HG02763 (cell line): ENCODE measurements at regions not wholly inside any gene's neighbourhood (a gene's known extent, or its start where the extent isn't known, plus 50 kb on each side); places are given as distances from the start of the nearest gene placed in this dataset.
"Not testable (repeated sequence)": the region's sequence is repeated elsewhere in the genome, so short reads cannot be mapped to it uniquely, and the experiment has no call there.

Experiments used
- ATAC-seq: cut with Tn5 transposase; IDR thresholded peaks from one replicate; pipeline ENCODE4 v1.9.1; 2021; ENCODE audit warnings: mild to moderate bottlenecking, moderate library complexity; ENCODE audit not compliant: unreplicated experiment

DNA sequence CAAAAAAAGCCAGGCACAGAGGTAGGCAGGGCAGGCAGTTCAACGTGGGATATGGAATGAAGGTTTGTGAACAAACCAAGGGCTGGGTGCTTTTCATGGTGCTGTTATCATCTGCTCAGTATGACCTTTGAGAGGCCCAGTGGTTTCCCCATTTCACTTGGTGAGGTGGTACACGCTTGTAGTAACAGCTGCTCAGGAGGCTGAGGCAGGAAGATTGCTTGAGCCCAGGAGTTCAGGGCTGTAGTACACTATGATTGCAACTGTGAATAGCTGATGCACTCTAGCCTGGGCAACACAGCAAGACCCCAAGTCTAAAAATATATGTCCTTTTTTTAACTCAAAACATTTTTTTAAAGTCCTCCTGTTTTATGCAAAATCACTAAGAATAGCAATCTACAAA lies 174.8 kb downstream of the ENC1 start:
- no peak for ATAC-seq

GRCh38 chr5:74464512-74465209 lies 175.9 kb downstream of the ENC1 start:
- no peak for ATAC-seq

DNA sequence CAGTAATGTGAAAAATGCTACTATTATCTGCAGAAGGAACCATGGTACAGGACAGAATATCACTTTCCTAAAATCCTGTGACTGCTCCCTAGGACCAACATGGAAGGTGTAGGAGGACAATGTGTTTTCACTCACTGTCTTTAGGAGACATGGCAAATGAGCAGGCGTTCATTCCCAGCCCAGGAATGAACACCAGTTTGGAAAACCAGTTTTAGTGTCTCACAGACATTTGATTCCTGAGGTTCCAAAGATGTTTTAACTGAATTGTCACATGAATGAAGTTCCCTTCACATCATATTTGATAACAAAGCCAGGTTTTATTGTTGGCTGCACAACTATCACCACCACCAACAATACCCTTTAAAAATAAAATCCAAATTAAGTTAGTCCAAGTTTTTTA lies 178.2 kb downstream of the ENC1 start:
- ATAC-seq, result no peak

DNA sequence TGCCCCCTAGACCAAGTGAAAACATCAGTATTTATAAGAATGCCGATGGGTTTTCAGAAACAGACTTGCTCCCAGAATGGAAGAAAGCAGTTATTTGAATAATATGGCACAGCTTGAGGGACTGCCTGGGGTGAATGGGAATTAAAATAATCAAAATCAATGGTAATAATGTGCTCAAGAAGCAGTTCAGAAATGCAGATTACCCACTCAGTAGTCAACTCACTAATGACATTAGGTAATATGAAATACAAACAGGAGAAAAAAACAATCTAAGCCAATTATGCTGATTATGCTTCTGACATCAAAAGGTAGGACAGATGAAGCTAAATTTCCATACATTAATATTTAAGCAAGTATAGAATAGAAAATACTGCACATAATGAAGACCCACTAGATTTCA lies 179.3 kb downstream of the ENC1 start:
- ATAC-seq, result no peak

GRCh38 chr5:74460694-74461093 lies 179.8 kb downstream of the ENC1 start:
- ATAC-seq, result no peak

DNA sequence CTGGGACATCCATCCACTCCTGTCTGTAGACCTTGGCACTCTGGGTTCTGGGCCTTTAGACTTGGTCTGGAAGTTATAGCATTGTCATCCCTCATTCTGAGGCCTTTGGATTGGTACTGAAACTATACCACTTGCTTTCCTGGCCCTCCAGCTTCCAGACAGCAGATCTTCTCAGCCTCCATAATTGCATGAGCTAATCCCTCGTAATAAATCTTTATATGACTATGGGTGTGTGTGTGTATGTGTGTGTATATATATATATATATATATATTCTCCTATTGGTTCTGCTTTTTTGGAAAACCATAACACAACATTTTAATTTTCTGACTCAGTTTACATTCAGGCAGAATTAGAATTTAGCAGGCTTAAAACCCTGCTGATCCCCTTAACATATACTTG lies 180.5 kb downstream of the ENC1 start:
- ATAC-seq, result no peak

- ATAC-seq, result no peak
Observed at GRCh38 chr5:74457876-74458275, 182.7 kb downstream of the ENC1 start.

DNA sequence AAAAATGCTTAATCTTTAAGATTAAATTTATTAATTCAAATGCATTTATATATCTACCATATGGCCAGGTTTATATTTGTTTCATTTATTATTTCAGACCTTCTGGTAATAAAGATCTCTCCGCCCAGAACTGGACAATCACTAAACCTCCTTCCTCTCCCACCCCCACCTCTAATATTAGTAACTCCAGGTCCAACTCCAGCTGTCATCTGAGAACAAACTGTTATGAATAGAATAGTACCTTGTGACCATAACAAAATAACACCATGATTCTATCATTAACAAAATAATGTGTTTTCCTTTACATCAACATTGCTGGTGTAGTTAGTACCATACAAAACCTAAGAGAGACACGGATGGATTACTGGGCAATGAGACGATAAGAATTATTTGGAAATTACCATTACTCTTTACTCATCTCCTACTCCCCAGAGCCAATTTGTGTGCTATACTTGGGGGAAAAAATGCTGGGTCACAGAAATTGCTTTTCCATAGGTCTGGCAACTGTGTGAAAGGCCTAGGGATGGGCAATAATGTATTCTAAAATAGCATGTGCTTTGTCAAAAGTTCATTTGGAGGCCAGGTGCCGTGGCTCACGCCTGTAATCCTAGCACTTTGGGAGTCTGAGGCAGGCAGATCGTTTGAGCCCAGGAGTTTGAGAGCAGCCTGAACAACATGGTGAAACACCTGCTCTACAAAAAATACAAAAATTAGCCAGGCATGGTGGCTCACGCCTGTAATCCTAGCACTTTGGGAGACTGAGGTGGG lies 186.1 kb downstream of the ENC1 start:
- no peak for ATAC-seq

DNA sequence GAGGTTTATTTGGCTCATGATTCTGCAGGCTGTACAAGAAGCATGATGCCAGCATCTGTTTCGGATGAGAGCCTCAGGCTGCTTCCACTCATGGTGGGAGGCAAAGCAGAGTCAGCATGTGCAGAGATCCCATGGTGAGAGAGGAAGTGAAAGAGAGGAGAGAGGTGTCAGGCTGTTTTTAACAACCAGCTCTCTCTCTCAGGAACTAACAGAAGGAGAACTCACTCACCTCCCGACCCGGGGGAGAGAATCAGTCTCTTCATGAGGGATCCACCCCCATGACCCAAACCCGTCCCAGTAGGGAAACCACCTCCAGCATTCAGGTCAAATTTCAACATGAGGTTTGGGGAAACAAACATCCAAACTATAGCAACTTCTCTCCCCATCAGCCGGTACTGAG lies 187.7 kb downstream of the ENC1 start:
- no peak for ATAC-seq

DNA sequence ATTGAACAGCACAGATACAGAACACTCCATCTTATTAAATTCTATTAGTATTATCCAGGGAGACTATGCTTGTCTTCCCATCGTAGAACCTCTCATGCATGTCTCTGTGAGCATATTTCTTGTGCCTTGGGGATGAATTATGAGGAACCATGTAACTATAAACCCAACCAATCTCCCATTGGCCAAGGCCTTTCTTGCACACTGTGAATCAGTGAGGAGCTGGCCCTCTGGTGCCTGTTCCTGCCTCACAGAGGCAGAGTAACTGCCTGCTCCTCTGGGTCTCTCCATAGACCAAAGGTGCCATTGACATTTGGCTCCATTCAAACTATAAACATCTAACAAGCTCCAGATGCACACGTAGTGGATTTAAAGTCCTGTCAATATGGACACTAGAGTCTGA lies 190.4 kb downstream of the ENC1 start:
- no peak for ATAC-seq

GRCh38 chr5:74446725-74447241 lies 193.7 kb downstream of the ENC1 start:
- ATAC-seq, result no peak

DNA sequence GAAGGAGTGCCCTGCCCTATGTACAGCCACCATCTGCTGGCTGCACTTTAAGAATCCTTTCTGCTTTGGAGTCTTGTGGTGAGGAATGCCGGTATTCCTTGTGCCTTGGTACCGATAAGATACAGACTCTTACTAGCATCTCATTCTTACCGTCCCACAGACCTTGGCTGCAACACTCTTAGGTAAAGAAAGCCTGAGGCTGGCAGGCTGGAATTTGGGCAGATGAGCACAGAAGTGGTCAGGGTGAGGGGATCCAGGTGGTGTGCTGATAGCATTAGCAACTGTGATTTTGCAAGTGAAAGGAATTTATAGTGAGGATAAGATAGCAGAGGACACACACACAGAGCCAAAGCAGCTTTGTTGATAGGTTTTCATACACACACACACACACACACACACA lies 198.1 kb downstream of the ENC1 start:
- no peak for ATAC-seq

DNA sequence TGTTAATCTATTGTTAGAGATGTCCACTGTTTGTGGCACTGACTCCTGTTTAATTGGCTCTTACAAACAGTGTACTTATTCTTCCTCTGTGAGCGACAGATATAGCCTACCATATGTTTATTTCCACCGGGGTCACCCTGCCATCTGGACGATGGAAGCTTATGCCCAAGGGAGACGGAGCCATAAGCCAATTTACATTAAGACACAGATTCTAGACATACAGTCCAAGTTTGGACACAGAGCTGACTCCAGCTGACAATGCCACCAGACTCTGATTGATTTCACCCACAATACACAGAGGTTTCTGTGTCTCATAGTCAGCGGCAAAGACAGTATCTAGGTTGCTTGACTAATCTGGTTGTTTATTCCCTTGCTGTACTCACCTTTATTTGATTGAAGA lies 198.9 kb downstream of the ENC1 start:
- no peak for ATAC-seq

GRCh38 chr5:74440341-74440740 lies 200.2 kb downstream of the ENC1 start:
- no peak for ATAC-seq

DNA sequence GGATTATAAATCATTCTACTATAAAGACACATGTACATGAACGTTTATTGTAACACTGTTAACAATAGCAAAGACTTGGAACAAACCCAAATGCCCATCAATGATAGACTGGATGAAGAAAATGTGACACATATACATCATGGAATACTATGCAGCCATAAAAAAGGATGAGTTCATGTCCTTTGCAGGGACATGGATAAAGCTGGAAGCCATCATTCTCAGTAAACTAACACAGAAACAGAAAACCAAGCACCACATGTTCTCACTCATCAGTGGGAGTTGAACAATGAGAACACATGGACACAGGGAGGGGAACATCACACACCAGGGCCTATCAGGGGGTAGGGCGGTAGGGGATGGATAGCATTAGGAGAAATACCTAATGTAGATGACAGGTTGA lies 202.7 kb downstream of the ENC1 start:
- ATAC-seq, result not testable (repeated sequence)

- no peak for ATAC-seq
Observed at GRCh38 chr5:74433896-74434829, 206.4 kb downstream of the ENC1 start.

DNA sequence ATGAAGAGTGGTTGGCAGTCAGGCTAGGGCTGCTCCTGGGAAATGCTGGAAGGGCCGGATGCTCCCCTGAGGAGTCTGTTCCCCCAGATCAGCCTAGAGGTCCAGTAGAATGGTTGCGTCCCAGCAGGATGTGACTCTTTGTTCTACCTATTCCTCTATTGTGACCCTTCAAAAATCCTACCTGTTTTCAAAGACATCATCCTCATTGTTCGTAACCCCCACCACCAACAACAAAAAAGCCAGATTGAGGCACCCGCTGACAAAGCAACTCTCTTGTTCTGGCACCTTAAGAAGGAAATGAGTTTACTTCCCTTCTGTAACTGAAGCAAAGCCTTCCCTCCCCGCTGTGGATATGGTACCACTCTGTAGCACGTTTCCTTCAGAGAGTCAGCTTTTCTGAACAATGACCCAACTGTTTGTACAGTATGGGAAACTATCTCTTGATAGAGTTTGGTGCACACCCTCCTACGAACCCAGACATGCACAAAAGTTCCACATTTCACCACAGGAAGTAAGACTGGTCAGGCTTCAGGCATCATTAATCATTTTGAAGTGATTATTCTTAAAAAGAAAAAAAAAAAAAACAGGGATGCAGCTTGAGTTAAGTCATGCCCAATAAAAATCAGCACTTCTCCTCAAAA lies 207.2 kb downstream of the ENC1 start:
- ATAC-seq, result no peak

GRCh38 chr5:74432721-74433120 lies 207.8 kb downstream of the ENC1 start:
- no peak for ATAC-seq

- ATAC-seq, result no peak
Observed at GRCh38 chr5:74432216-74432615, 208.3 kb downstream of the ENC1 start.

GRCh38 chr5:74431290-74431669 lies 209.2 kb downstream of the ENC1 start:
- no peak for ATAC-seq
